GM12873 (cell line): ENCODE measurements at regions not wholly inside any gene's neighbourhood (a gene's known extent, or its start where the extent isn't known, plus 50 kb on each side); places are given as distances from the start of the nearest gene placed in this dataset.

ENCODE experiments used
- TF ChIP-seq, protein P1 (sequence below): IDR thresholded peaks from 2 replicates; pipeline ENCODE4 v1.5.1; 2012; ENCODE audit warnings: low read depth, mild to moderate bottlenecking, moderate library complexity, low read length, control low read depth; ENCODE audit not compliant: insufficient read depth; ENCODE audit errors: missing control alignments

DNA sequence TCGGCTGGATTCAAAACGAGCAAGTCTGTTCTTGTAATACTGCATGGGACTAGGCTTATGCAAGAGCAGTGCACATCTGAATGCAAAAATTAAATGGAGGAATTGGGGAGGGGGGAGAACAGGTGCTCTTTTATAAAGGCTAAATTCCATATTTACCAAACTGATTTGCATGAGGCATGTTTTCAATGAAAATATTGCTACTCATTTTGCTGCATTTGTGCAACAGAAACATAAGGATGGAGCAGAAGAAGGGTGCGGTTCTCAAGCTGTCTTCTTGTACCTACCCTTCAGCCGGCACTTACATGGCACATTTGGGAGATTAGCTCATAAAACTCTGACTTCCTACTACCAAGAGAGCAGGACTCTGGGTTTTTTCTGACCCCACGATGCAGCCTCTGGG lies 256.4 kb downstream of the CDCA7 start:
- TF ChIP-seq, protein P1, sequence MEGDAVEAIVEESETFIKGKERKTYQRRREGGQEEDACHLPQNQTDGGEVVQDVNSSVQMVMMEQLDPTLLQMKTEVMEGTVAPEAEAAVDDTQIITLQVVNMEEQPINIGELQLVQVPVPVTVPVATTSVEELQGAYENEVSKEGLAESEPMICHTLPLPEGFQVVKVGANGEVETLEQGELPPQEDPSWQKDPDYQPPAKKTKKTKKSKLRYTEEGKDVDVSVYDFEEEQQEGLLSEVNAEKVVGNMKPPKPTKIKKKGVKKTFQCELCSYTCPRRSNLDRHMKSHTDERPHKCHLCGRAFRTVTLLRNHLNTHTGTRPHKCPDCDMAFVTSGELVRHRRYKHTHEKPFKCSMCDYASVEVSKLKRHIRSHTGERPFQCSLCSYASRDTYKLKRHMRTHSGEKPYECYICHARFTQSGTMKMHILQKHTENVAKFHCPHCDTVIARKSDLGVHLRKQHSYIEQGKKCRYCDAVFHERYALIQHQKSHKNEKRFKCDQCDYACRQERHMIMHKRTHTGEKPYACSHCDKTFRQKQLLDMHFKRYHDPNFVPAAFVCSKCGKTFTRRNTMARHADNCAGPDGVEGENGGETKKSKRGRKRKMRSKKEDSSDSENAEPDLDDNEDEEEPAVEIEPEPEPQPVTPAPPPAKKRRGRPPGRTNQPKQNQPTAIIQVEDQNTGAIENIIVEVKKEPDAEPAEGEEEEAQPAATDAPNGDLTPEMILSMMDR = no peak

DNA sequence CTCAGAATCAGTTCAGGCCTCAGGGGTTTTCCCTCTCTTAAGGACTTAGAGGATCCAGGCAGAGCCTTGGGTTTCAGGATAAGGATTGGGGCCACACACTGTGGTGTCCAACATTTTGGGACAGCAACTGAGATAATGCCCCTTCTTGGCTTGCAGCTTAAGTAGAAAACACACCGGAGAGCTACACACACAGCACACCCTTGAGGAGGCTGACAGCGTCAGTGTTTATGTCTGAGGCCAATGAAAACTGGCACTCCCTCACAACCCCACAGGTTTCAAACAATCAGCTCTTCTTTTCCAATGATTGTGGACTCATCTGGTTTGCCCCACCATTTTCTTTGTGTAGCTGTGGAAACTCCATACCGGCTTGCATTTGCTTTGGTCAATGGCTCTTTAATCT lies 257.7 kb downstream of the CDCA7 start:
- TF ChIP-seq, protein P1 = no peak

DNA sequence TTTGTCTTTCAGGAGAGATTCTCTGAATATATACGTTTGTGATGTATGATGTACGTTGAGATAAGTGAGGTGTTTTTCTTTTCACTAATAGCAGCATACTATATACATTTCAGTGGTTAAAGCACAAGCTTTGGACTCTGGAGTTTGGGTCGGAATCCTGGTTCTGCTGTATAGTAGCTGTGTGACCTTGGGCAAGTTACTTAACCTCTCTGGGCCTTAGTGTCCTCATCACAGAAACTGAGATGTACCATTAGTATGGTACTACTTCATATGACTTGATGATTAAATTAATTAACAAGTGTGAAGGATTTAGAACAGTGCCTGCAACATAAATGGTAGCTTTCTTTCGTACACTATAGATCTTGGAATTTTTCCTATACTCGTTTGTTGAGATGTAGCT lies 258.7 kb downstream of the CDCA7 start:
- TF ChIP-seq, protein P1 = no peak

DNA sequence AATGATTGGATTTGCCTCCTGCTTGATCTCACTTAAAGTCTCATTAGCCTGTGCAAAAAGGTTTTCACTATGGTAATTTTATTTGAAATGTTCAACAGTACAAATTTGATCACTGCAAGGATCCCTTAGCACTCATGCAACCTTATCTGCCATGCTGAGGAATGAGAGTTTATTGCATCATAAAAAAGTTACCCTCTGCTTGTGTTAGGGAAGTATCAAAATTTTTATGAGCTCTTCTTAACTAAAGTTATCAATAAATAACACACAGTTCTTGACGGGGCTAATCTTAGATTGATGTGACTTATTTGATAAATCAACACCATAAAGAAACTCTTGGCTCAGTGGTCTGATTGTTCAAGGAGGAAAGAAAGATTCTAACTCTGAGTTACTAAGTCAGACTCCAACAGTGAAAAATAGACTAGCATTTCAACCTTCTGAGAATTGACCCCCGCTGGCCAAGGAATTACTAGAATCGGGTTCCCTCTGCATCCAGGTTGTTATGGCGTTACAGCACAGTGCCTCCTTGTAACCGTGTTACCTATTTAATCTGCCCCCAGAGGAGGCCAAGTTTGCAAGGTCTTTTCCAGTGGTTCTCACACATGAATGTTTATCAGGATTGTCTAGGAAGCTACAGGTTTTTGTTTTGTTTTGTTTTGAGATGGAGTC lies 259.7 kb downstream of the CDCA7 start:
- TF ChIP-seq, protein P1 = no peak

DNA sequence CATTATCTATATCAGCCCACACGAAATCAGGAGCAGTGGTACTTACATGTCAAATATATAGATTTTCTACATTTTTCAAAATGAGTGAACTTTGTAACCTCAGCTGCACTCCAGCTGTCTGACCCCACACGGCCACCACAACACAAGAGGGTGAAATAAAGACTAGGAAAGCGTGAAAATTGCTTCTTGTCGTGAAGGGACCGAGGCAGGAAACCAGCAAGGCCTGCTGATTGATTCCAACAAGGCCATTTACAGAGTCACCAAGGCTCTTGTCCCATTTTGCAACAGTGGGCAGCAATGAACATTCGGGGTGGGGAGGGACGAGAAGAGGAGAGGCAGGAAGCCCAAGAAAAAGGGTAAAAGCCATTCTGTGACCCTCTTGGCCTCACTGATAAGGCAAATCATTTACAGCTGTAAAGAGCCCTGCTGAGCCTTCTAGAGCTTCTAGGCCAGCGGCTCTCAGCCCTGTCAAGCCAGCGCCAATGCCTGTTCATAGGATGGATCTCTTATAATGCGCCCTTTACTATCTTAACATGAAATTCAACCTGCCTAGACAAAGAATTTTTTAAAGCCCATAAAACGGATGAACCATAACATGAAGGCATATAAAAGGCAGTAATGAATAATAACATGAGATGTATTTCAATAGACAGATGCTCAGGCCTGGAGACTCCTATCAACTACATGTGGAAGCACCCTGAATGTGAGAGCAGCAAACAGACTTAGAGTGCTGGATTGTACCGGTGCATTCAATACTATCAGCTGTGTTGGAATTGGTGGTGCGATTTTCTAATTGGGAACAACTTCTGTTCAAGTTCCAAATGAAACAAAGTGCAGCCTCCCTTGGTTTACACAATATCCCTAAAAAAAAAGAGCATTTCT lies 269.0 kb downstream of the CDCA7 start:
- TF ChIP-seq, protein P1 = no peak

DNA sequence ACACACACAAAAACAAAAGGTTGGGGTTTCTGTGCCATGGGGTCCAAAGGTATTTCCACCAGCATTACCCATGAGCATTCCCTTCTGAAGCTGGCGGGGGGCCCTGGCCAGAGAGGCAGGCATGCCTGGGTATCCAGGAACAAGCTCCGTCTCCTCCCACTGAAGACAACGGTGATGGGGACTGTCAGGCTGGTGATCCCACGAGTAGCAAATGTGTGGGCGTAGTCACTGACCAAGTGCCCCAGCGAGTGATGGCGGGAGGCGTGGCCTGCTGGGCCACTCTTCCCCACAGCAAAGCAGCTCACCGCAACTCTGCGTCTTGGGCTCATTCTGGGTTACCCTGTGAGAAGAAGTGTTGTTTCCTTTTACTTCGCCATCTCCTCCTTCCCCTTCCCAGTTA lies 270.6 kb downstream of the CDCA7 start:
- TF ChIP-seq, protein P1 = no peak

DNA sequence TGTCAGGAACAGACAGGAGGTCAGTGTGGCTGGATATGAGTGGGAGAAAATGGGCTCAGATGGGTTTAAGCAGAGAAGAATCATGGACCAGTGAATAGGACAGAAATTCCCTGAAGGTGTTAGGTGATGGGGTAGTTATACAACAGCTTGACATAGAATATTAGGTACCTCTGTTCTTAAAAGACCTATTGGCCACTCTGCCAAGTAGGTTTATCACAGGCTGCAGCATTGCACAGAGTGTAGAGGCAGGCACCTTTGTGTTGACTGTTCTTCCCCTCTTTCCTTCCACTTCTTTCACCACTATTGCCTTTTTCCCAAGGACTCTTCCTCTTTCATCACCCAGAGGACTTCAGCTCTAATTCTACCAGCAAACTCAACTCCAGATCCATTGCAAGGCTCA lies 274.4 kb downstream of the CDCA7 start:
- TF ChIP-seq, protein P1 = no peak
